H1 (cell line): ENCODE measurements at regions not wholly inside any gene's neighbourhood (a gene's known extent, or its start where the extent isn't known, plus 50 kb on each side); places are given as distances from the start of the nearest gene placed in this dataset.

Source experiments
- CTCF ChIA-PET: fragments of 300-600 bp; sonication (Branson Sonifier 250); formaldehyde crosslinking; loops from one replicate; lab custom pipeline; 2021; ENCODE audit not compliant: partially characterized antibody; lab: Charles Lee
- POLR2A ChIA-PET: fragments of 300-600 bp; sonication (Branson Sonifier 250); formaldehyde crosslinking; loops from one replicate; lab custom pipeline; 2021; ENCODE audit warnings: inconsistent platforms; ENCODE audit not compliant: partially characterized antibody; lab: Charles Lee
- DNase-seq, 2 experiments: peaks; one replicate each; pipeline versions ENCODE4 v3.0.0 to v3.0.0-alpha.2; 2010 to 2022; ENCODE audit warnings: low spot score in 2 of 2, low read depth in 1 of 2, mixed read lengths in 1 of 2
- FAIRE-seq: peaks from 2 replicates; lab custom pipeline; 2011; peaks lifted over from hg19 to GRCh38; lab: Jason Lieb, UNC
- H2AFZ ChIP-seq: 2 replicates; pipeline ENCODE4 v1.8.1; 2012; ENCODE audit warnings: low read length, inconsistent platforms
- H2AK5ac ChIP-seq: 2 replicates; pipeline ENCODE4 v1.6.1; 2013; ENCODE audit warnings: low read depth, low read length
- H2BK120ac ChIP-seq: replicated peaks from 2 replicates; pipeline ENCODE3; 2013; ENCODE audit warnings: low read depth, low read length, inconsistent platforms
- H2BK12ac ChIP-seq: 2 replicates; pipeline ENCODE4 v1.6.1; 2013; ENCODE audit warnings: low read depth, low read length
- H2BK15ac ChIP-seq: 2 replicates; pipeline ENCODE4 v1.6.1; 2013; ENCODE audit warnings: low read length
- H2BK20ac ChIP-seq: 2 replicates; pipeline ENCODE4 v1.6.1; 2013; ENCODE audit warnings: low read length
- H2BK5ac ChIP-seq: 2 replicates; pipeline ENCODE4 v1.6.1; 2013; ENCODE audit warnings: low read depth, low read length
- H3K14ac ChIP-seq: 2 replicates; pipeline ENCODE4 v1.6.1; 2013; ENCODE audit warnings: inconsistent platforms; ENCODE audit not compliant: insufficient read length
- H3K18ac ChIP-seq: 2 replicates; pipeline ENCODE4 v1.6.1; 2013; ENCODE audit warnings: low read length; ENCODE audit errors: extremely low read depth
- H3K23ac ChIP-seq: 2 replicates; pipeline ENCODE4 v1.6.1; 2013; ENCODE audit warnings: inconsistent platforms; ENCODE audit not compliant: insufficient read length
- H3K23me2 ChIP-seq: 2 replicates; pipeline ENCODE4 v1.6.1; 2013; ENCODE audit warnings: low read depth, low read length
- H3K27ac ChIP-seq: 2 replicates; pipeline ENCODE4 v1.6.1; 2011; ENCODE audit warnings: low read depth, low read length, inconsistent platforms
- H3K27me3 ChIP-seq, 4 experiments: replicated peaks in 1 of 4; 1 replicate in 1 of 4; 2 replicates in 3 of 4; pipeline versions ENCODE4 v1.6.1 to v1.8.1; 2011 to 2013; ENCODE audit warnings: low read length in 3 of 4, mild to moderate bottlenecking in 3 of 4, inconsistent platforms in 2 of 4, mixed read lengths in 2 of 4, moderate library complexity in 1 of 4; ENCODE audit not compliant: control insufficient read depth in 3 of 4, insufficient read depth in 3 of 4; ENCODE audit errors: extremely low read depth in 1 of 4
- H3K36me3 ChIP-seq, 4 experiments: 2 replicates each; pipeline versions ENCODE4 v1.6.1 to v1.8.1; 2011 to 2013; ENCODE audit warnings: mild to moderate bottlenecking in 4 of 4, low read length in 3 of 4, moderate library complexity in 2 of 4, control low read depth in 1 of 4, inconsistent platforms in 1 of 4; ENCODE audit not compliant: insufficient read depth in 4 of 4, control insufficient read depth in 2 of 4
- H3K4ac ChIP-seq: replicated peaks from 2 replicates; pipeline ENCODE3; 2013; ENCODE audit warnings: low read length, low read depth, mixed read lengths, inconsistent platforms; ENCODE audit not compliant: insufficient read length
- H3K4me1 ChIP-seq, 4 experiments: replicated peaks in 1 of 4; 1 replicate in 1 of 4; 2 replicates in 3 of 4; pipeline versions ENCODE4 v1.6.1 to v1.8.1; 2011 to 2013; ENCODE audit warnings: low read length in 3 of 4, inconsistent platforms in 2 of 4, mixed read lengths in 1 of 4; ENCODE audit not compliant: insufficient read depth in 4 of 4, control insufficient read depth in 3 of 4
- H3K4me2 ChIP-seq, 2 experiments: 2 replicates each; pipeline versions ENCODE4 v1.6.1 to v1.8.1; 2011 to 2013; ENCODE audit warnings: low read depth in 2 of 2, low read length in 2 of 2, control low read depth in 1 of 2, inconsistent platforms in 1 of 2, mild to moderate bottlenecking in 1 of 2; ENCODE audit not compliant: insufficient read depth in 1 of 2
- H3K4me3 ChIP-seq, 4 experiments: fragments of 200-600, 300-600 bp in 1 of 4; sonication (generic), shearing (Covaris generic), sonication (Bioruptor Twin) in 1 of 4; 2 replicates each; pipeline versions ENCODE4 v1.5.1 to v1.8.1; 2011 to 2016; ENCODE audit warnings: low read length in 4 of 4, low read depth in 3 of 4, control low read depth in 2 of 4, inconsistent platforms in 2 of 4, mild to moderate bottlenecking in 2 of 4, mixed read lengths in 1 of 4, moderate library complexity in 1 of 4; ENCODE audit not compliant: insufficient read depth in 2 of 4; ENCODE audit errors: extremely low read depth in 1 of 4
- H3K56ac ChIP-seq: replicated peaks from 2 replicates; pipeline ENCODE3; 2013; ENCODE audit warnings: low read depth, mild to moderate bottlenecking, mixed read lengths, low read length, inconsistent platforms; ENCODE audit not compliant: insufficient read length
- H3K79me1 ChIP-seq: 2 replicates; pipeline ENCODE4 v1.6.1; 2013; ENCODE audit warnings: low read depth, low read length, control low read depth
- H3K79me2 ChIP-seq, 2 experiments: 2 replicates each; pipeline versions ENCODE4 v1.6.1 to v1.8.1; 2012 to 2013; ENCODE audit warnings: low read length in 2 of 2, mild to moderate bottlenecking in 2 of 2, inconsistent platforms in 1 of 2; ENCODE audit not compliant: insufficient read depth in 2 of 2, control insufficient read depth in 1 of 2
- H3K9ac ChIP-seq, 4 experiments: replicated peaks in 1 of 4; 1 replicate in 1 of 4; 2 replicates in 3 of 4; pipeline versions ENCODE4 v1.6.1 to v1.8.1; 2011 to 2013; ENCODE audit warnings: low read depth in 3 of 4, low read length in 3 of 4, control low read depth in 2 of 4, mild to moderate bottlenecking in 2 of 4, moderate library complexity in 2 of 4, inconsistent platforms in 1 of 4; ENCODE audit errors: extremely low read depth in 1 of 4
- H3K9me3 ChIP-seq, 2 experiments: 2 replicates each; pipeline versions ENCODE4 v1.6.1 to v1.8.1; 2012 to 2013; ENCODE audit warnings: mild to moderate bottlenecking in 2 of 2, moderate library complexity in 2 of 2, control low read depth in 1 of 2, inconsistent platforms in 1 of 2, low read depth in 1 of 2, low read length in 1 of 2, mixed read lengths in 1 of 2; ENCODE audit not compliant: insufficient read depth in 2 of 2
- H4K20me1 ChIP-seq, 2 experiments: replicated peaks in 1 of 2; 2 replicates each; pipeline versions ENCODE3 to v1.8.1; 2011 to 2013; ENCODE audit warnings: inconsistent platforms in 2 of 2, low read length in 2 of 2, mild to moderate bottlenecking in 1 of 2; ENCODE audit not compliant: insufficient read depth in 2 of 2, control insufficient read depth in 1 of 2
- H4K5ac ChIP-seq: 2 replicates; pipeline ENCODE4 v1.6.1; 2013; ENCODE audit warnings: low read length, low read depth, mixed read lengths, inconsistent platforms; ENCODE audit not compliant: insufficient read length
- H4K8ac ChIP-seq: 2 replicates; pipeline ENCODE4 v1.8.0; 2013; ENCODE audit warnings: mild to moderate bottlenecking, moderate library complexity, low read length, inconsistent platforms; ENCODE audit not compliant: insufficient read depth; ENCODE audit errors: extremely low read depth
- H4K91ac ChIP-seq: replicated peaks from 2 replicates; pipeline ENCODE3; 2013; ENCODE audit warnings: low read length, mixed read lengths, inconsistent platforms; ENCODE audit not compliant: insufficient read length
- ASH2L ChIP-seq: fragments of 200-600, 300-600 bp; sonication (generic); IDR thresholded peaks from one replicate; pipeline ENCODE4 v1.7.1; 2017; ENCODE audit warnings: low read length
- BACH1 ChIP-seq: IDR thresholded peaks from 2 replicates; pipeline ENCODE4 v1.6.1; 2012; ENCODE audit warnings: low read length, improper control_type of control experiment
- BRCA1 ChIP-seq: IDR thresholded peaks from 2 replicates; pipeline ENCODE4 v1.6.1; 2012; ENCODE audit warnings: low read depth, low read length, improper control_type of control experiment
- CHD2 ChIP-seq: IDR thresholded peaks from 2 replicates; pipeline ENCODE4 v1.6.1; 2012; ENCODE audit warnings: low read length, improper control_type of control experiment
- EGR1 ChIP-seq: IDR thresholded peaks from 2 replicates; pipeline ENCODE4 v1.6.1; 2011; ENCODE audit warnings: low read depth, low read length, borderline replicate concordance
- EP300 ChIP-seq, 2 experiments: IDR thresholded peaks; 1 replicate in 1 of 2; 2 replicates in 1 of 2; pipeline ENCODE4 v1.6.1; 2011 to 2012; ENCODE audit warnings: low read depth in 2 of 2, low read length in 2 of 2, mild to moderate bottlenecking in 2 of 2, borderline replicate concordance in 1 of 2, inconsistent platforms in 1 of 2, moderate library complexity in 1 of 2
- JUND ChIP-seq: IDR thresholded peaks from 2 replicates; pipeline ENCODE4 v1.6.1; 2011; ENCODE audit warnings: mild to moderate bottlenecking, improper control_type of control experiment, low read length
- MAFK ChIP-seq: IDR thresholded peaks from 2 replicates; pipeline ENCODE4 v1.6.1; 2012; ENCODE audit warnings: low read depth, mild to moderate bottlenecking, improper control_type of control experiment, low read length
- POLR2A ChIP-seq, 2 experiments: IDR thresholded peaks; 1 replicate in 1 of 2; 2 replicates in 1 of 2; pipeline ENCODE4 v1.6.1; 2011; ENCODE audit warnings: low read depth in 2 of 2, low read length in 2 of 2, mild to moderate bottlenecking in 2 of 2; ENCODE audit errors: control extremely low read depth in 1 of 2
- RFX5 ChIP-seq: IDR thresholded peaks from 2 replicates; pipeline ENCODE4 v1.6.1; 2011; ENCODE audit warnings: low read depth, low read length, improper control_type of control experiment, borderline replicate concordance
- RNF2 ChIP-seq: fragments of 200-900, 300-1000 bp; sonication (generic); IDR thresholded peaks from 2 replicates; pipeline ENCODE4 v1.7.1; 2016; ENCODE audit warnings: borderline replicate concordance, low read depth, mild to moderate bottlenecking, antibody characterized with exemption, low read length; ENCODE audit not compliant: poor library complexity, severe bottlenecking; ENCODE audit errors: missing control alignments
- SP2 ChIP-seq: IDR thresholded peaks from 2 replicates; pipeline ENCODE4 v1.6.1; 2012; ENCODE audit warnings: mild to moderate bottlenecking, low read length, inconsistent platforms
- WGBS, 2 experiments: shearing (Covaris generic) in 1 of 2; methylation state at CpG; one replicate each; pipeline versions ENCODE4 v1.1.6 to v1.1.7; 2013 to 2015; ENCODE audit warnings: low lambda C conversion rate in 2 of 2, mixed read lengths in 2 of 2, inconsistent platforms in 1 of 2, low coverage in 1 of 2, missing lambda C conversion rate in 1 of 2; ENCODE audit not compliant: insufficient replicate concordance in 2 of 2, insufficient coverage in 1 of 2, insufficient read length in 1 of 2; ENCODE audit errors: extremely low coverage in 1 of 2, missing lambda C conversion rate in 1 of 2; 5-methylcytosine and 5-hydroxymethylcytosine counted together
- TF ChIP-seq, protein P1 (sequence below): IDR thresholded peaks from 2 replicates; pipeline ENCODE4 v1.6.1; 2012; ENCODE audit warnings: inconsistent platforms
- TF ChIP-seq, protein P2 (sequence below): IDR thresholded peaks from 2 replicates; pipeline ENCODE4 v1.6.1; 2012; ENCODE audit warnings: inconsistent platforms

DNA sequence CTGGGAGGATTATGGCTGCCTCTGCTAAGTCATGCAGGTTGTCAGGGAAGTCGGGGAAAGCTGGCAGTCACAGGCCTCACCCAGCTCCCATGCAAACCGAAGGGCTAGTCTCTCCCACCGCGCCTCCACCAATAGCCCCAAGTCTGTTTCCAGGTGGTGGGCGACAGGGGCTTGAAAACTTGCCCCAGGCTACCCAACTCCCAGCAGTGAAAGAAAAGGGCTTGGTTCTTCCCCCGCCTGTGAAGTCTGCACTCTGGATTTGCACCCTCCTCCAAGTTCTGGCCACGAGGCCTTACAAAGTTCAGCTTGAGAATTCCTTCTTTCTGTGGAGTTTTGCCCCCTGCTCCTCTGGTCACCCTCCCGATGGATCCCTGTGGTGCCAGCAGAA, 99.9 kb upstream of the CHST15 start:
- no peak overlapping the region for H4K8ac ChIP-seq
- FAIRE-seq = no peak

More for the DNA sequence above, 99.9 kb upstream of the CHST15 start:
- Histone ChIP-seq H3K23me2 (no peaks in the 10 kb centered on the region), H3K18ac (no peak overlapping the region), H2AK5ac (no peak overlapping the region), H4K20me1 (no peaks in the 10 kb centered on the region), H2BK15ac (no peak overlapping the region), H3K79me2 (no peaks in the 10 kb centered on the region), H2BK20ac (no peak overlapping the region), H3K4me2 (no peak overlapping the region), H3K56ac (no peak overlapping the region), H3K23ac (no peak overlapping the region), H3K27me3 (no peaks in the 10 kb centered on the region), H4K5ac (no peak overlapping the region), H3K4me1 (no peaks in the 10 kb centered on the region), H3K14ac (no peak overlapping the region), H2AFZ (no peak overlapping the region), H4K91ac (no peak overlapping the region), H2BK5ac (no peak overlapping the region), H3K27ac (no peak overlapping the region), H3K79me1 (no peaks in the 10 kb centered on the region), H3K4ac (no peak overlapping the region), H3K4me3 (no peak overlapping the region), H2BK12ac (no peak overlapping the region), H2BK120ac (no peak overlapping the region), H3K9me3 (0 out of 4 replicates have a peak, but pooled peaks cover 0 to 3% of the 10 kb centered on the region in 2 experiments), H3K9ac (no peak overlapping the region), H3K36me3 (no peaks in the 10 kb centered on the region)
- no peak for TF ChIP-seq MAFK
- no peak for TF ChIP-seq POLR2A (IDR thresholded peaks at IDR 0.05; ENCODE audit: control extremely low read depth in 1 of 2, low read depth in 2 of 2, low read length in 2 of 2)
- TF ChIP-seq SP2 = no peak
- TF ChIP-seq RNF2 = no peak
- no peak for TF ChIP-seq RFX5
- no peak for TF ChIP-seq EGR1
- TF ChIP-seq, protein P1, sequence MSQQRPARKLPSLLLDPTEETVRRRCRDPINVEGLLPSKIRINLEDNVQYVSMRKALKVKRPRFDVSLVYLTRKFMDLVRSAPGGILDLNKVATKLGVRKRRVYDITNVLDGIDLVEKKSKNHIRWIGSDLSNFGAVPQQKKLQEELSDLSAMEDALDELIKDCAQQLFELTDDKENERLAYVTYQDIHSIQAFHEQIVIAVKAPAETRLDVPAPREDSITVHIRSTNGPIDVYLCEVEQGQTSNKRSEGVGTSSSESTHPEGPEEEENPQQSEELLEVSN = no peak
- no peak for TF ChIP-seq EP300 (IDR thresholded peaks at IDR 0.05; ENCODE audit: borderline replicate concordance in 1 of 2, low read depth in 2 of 2, low read length in 2 of 2)
- no peak for TF ChIP-seq CHD2
- no peak for TF ChIP-seq ASH2L
- no peak for TF ChIP-seq BACH1
- TF ChIP-seq BRCA1 = no peak
- TF ChIP-seq, protein P2, sequence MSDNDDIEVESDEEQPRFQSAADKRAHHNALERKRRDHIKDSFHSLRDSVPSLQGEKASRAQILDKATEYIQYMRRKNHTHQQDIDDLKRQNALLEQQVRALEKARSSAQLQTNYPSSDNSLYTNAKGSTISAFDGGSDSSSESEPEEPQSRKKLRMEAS = no peak
- no peak for TF ChIP-seq JUND
- ChIA-PET POLR2A (no interaction called here), CTCF (interaction anchor here (0.8 to 3.8 kb wide), 20 partner anchors 8 to 181 kb away, joined by 3 to 22 read pairs (median 4); no protein-coding TSS in a partner anchor)
- DNase-seq = no peak
- 93% methylated on average over 8 of the region's 8 CpGs; no CpG with 5 or more reads in 1 of the 2 experiments for WGBS, 2 experiments
